SJSA1 (cell line): ENCODE measurements at regions not wholly inside any gene's neighbourhood (a gene's known extent, or its start where the extent isn't known, plus 50 kb on each side); places are given as distances from the start of the nearest gene placed in this dataset.
A peak's percentile ranks its signal among the peaks of the same experiment; 100 is the strongest.
"Not testable (repeated sequence)": the region's sequence is repeated elsewhere in the genome, so short reads cannot be mapped to it uniquely, and the experiment has no call there.

Experiments
- DNase-seq, 2 experiments: peaks; one replicate each; pipeline ENCODE4 v3.0.0-alpha.2; 2015 to 2020; ENCODE audit warnings: low spot score in 2 of 2, low read depth in 1 of 2
- H3K27ac ChIP-seq: fragments of 250-450 bp; sonication (Bioruptor Pico); 2 replicates; pipeline ENCODE4 v1.5.1; 2020; ENCODE audit warnings: mild to moderate bottlenecking, moderate library complexity
- H3K27me3 ChIP-seq: fragments of 250-450 bp; sonication (Bioruptor Pico); replicated peaks from 2 replicates; pipeline ENCODE4 v1.5.1; 2020; ENCODE audit warnings: mild to moderate bottlenecking, moderate library complexity
- H3K36me3 ChIP-seq: fragments of 250-450 bp; sonication (Bioruptor Pico); 2 replicates; pipeline ENCODE4 v1.5.1; 2020; ENCODE audit warnings: mild to moderate bottlenecking
- H3K4me1 ChIP-seq: fragments of 250-450 bp; sonication (Bioruptor Pico); replicated peaks from 2 replicates; pipeline ENCODE4 v1.6.1; 2021; ENCODE audit warnings: mild to moderate bottlenecking
- H3K4me3 ChIP-seq: fragments of 250-450 bp; sonication (Bioruptor Pico); 2 replicates; pipeline ENCODE4 v1.5.1; 2020; ENCODE audit warnings: mild to moderate bottlenecking
- H3K9me3 ChIP-seq: fragments of 250-450 bp; sonication (Bioruptor Pico); replicated peaks from 2 replicates; pipeline ENCODE4 v1.5.1; 2020; ENCODE audit warnings: mild to moderate bottlenecking

GRCh38 chr6:71079677-71080076, 122.8 kb upstream of the B3GAT2 start:
- DNase-seq: no peak
- Histone ChIP-seq H3K36me3 (no peaks in the 10 kb centered on the region), H3K27me3 (no peaks in the 10 kb centered on the region), H3K4me1 (peaks cover 11% of the 10 kb centered on the region), H3K4me3 (no peak overlapping the region), H3K9me3 (no peaks in the 10 kb centered on the region), H3K27ac (no peak overlapping the region)

GRCh38 chr6:71080133-71080532, 123.3 kb upstream of the B3GAT2 start:
- Histone ChIP-seq H3K27me3 (no peaks in the 10 kb centered on the region), H3K4me3 (no peak overlapping the region), H3K9me3 (no peaks in the 10 kb centered on the region), H3K4me1 (peaks cover 11% of the 10 kb centered on the region), H3K36me3 (no peaks in the 10 kb centered on the region), H3K27ac (no peak overlapping the region)
- no peak for DNase-seq

GRCh38 chr6:71080826-71081225, 124.0 kb upstream of the B3GAT2 start:
- H3K27ac ChIP-seq: no peak overlapping the region
- H3K9me3 ChIP-seq: no peaks in the 10 kb centered on the region
- H3K4me3 ChIP-seq: no peak overlapping the region
- H3K4me1 ChIP-seq: peaks cover 11% of the 10 kb centered on the region
- H3K27me3 ChIP-seq: no peaks in the 10 kb centered on the region
- no peak for DNase-seq
- no peaks in the 10 kb centered on the region for H3K36me3 ChIP-seq

GRCh38 chr6:71082033-71082650, 125.3 kb upstream of the B3GAT2 start:
- Histone ChIP-seq H3K27me3 (no peaks in the 10 kb centered on the region), H3K9me3 (no peaks in the 10 kb centered on the region), H3K27ac (no peak overlapping the region), H3K4me1 (peaks cover 11% of the 10 kb centered on the region), H3K4me3 (peak overlapping the region; percentile 21), H3K36me3 (no peaks in the 10 kb centered on the region)
- DNase-seq: no peak

GRCh38 chr6:71083308-71083820, 126.5 kb upstream of the B3GAT2 start:
- H3K4me1 ChIP-seq: peaks cover 11% of the 10 kb centered on the region
- no peak overlapping the region for H3K27ac ChIP-seq
- no peaks in the 10 kb centered on the region for H3K36me3 ChIP-seq
- no peak overlapping the region for H3K4me3 ChIP-seq
- H3K9me3 ChIP-seq: no peaks in the 10 kb centered on the region
- DNase-seq: no peak
- H3K27me3 ChIP-seq: no peaks in the 10 kb centered on the region

GRCh38 chr6:71088166-71088565, 131.3 kb upstream of the B3GAT2 start:
- H3K27me3 ChIP-seq: 0 out of 2 replicates have a peak, but pooled peaks cover 3% of the 10 kb centered on the region
- H3K27ac ChIP-seq: no peak overlapping the region
- no peak overlapping the region for H3K4me3 ChIP-seq
- H3K36me3 ChIP-seq: no peaks in the 10 kb centered on the region
- H3K4me1 ChIP-seq: no peaks in the 10 kb centered on the region
- no peak for DNase-seq
- H3K9me3 ChIP-seq: no peaks in the 10 kb centered on the region

- H3K27ac ChIP-seq: no peak overlapping the region
- DNase-seq: no peak
- H3K9me3 ChIP-seq: no peaks in the 10 kb centered on the region
- peaks cover 4% of the 10 kb centered on the region; the same call in 1 of the 2 replicates for H3K27me3 ChIP-seq
- no peaks in the 10 kb centered on the region for H3K4me1 ChIP-seq
- H3K4me3 ChIP-seq: no peak overlapping the region
- H3K36me3 ChIP-seq: no peaks in the 10 kb centered on the region
Observed at GRCh38 chr6:71090217-71090616, 133.4 kb upstream of the B3GAT2 start.

- Histone ChIP-seq H3K9me3 (no peaks in the 10 kb centered on the region), H3K27me3 (peaks cover 4% of the 10 kb centered on the region; the same call in 1 of the 2 replicates), H3K27ac (no peak overlapping the region), H3K4me3 (no peak overlapping the region), H3K36me3 (no peaks in the 10 kb centered on the region), H3K4me1 (no peaks in the 10 kb centered on the region)
- DNase-seq: no peak
Observed at GRCh38 chr6:71091167-71091566, 134.3 kb upstream of the B3GAT2 start.

GRCh38 chr6:71091956-71092355, 135.1 kb upstream of the B3GAT2 start:
- no peak for DNase-seq
- Histone ChIP-seq H3K4me3 (no peak overlapping the region), H3K27ac (no peak overlapping the region), H3K9me3 (no peaks in the 10 kb centered on the region), H3K36me3 (no peaks in the 10 kb centered on the region), H3K27me3 (peaks cover 4% of the 10 kb centered on the region; the same call in 1 of the 2 replicates), H3K4me1 (no peaks in the 10 kb centered on the region)

GRCh38 chr6:71097264-71097663, 140.4 kb upstream of the B3GAT2 start:
- H3K27ac ChIP-seq, DNase-seq, H3K36me3 ChIP-seq, H3K4me3 ChIP-seq, H3K4me1 ChIP-seq, H3K9me3 ChIP-seq, H3K27me3 ChIP-seq: not testable (repeated sequence)

- Histone ChIP-seq H3K9me3 (no peaks in the 10 kb centered on the region), H3K4me1 (no peaks in the 10 kb centered on the region), H3K4me3 (no peak overlapping the region), H3K36me3 (no peaks in the 10 kb centered on the region), H3K27me3 (no peaks in the 10 kb centered on the region), H3K27ac (no peak overlapping the region)
- DNase-seq: no peak
Observed at GRCh38 chr6:71099649-71100048, 142.8 kb upstream of the B3GAT2 start.

GRCh38 chr6:71103130-71103529, 146.3 kb upstream of the B3GAT2 start:
- DNase-seq: no peak
- peaks cover 17% of the 10 kb centered on the region for H3K4me1 ChIP-seq
- H3K4me3 ChIP-seq: no peak overlapping the region
- no peaks in the 10 kb centered on the region for H3K27me3 ChIP-seq
- no peaks in the 10 kb centered on the region for H3K9me3 ChIP-seq
- H3K27ac ChIP-seq: no peak overlapping the region
- H3K36me3 ChIP-seq: no peaks in the 10 kb centered on the region

GRCh38 chr6:71103641-71104040, 146.8 kb upstream of the B3GAT2 start:
- H3K4me3 ChIP-seq: no peak overlapping the region
- H3K36me3 ChIP-seq: no peaks in the 10 kb centered on the region
- H3K4me1 ChIP-seq: peaks cover 22% of the 10 kb centered on the region
- H3K27ac ChIP-seq: no peak overlapping the region
- no peaks in the 10 kb centered on the region for H3K27me3 ChIP-seq
- no peak for DNase-seq
- H3K9me3 ChIP-seq: no peaks in the 10 kb centered on the region

GRCh38 chr6:71106276-71106675, 149.4 kb upstream of the B3GAT2 start:
- no peak overlapping the region for H3K27ac ChIP-seq

GRCh38 chr6:71107911-71108420, 151.1 kb upstream of the B3GAT2 start:
- Histone ChIP-seq H3K9me3 (no peaks in the 10 kb centered on the region), H3K4me3 (peak overlapping the region; percentile 9), H3K27me3 (no peaks in the 10 kb centered on the region), H3K36me3 (no peaks in the 10 kb centered on the region), H3K27ac (peak overlapping the region; percentile 12), H3K4me1 (peaks cover 23% of the 10 kb centered on the region)
- peak; percentile 55 to 74 for DNase-seq

More at GRCh38 chr6:71106276-71106675, 149.4 kb upstream of the B3GAT2 start:
- Histone ChIP-seq H3K27me3 (no peaks in the 10 kb centered on the region), H3K4me1 (peaks cover 23% of the 10 kb centered on the region), H3K4me3 (no peak overlapping the region), H3K36me3 (no peaks in the 10 kb centered on the region), H3K9me3 (no peaks in the 10 kb centered on the region)
- no peak for DNase-seq
